ENCODE measurements at regions not wholly inside any gene's neighbourhood (a gene's known extent, or its start where the extent isn't known, plus 50 kb on each side); places are given as distances from the start of the nearest gene placed in this dataset.

DNA sequence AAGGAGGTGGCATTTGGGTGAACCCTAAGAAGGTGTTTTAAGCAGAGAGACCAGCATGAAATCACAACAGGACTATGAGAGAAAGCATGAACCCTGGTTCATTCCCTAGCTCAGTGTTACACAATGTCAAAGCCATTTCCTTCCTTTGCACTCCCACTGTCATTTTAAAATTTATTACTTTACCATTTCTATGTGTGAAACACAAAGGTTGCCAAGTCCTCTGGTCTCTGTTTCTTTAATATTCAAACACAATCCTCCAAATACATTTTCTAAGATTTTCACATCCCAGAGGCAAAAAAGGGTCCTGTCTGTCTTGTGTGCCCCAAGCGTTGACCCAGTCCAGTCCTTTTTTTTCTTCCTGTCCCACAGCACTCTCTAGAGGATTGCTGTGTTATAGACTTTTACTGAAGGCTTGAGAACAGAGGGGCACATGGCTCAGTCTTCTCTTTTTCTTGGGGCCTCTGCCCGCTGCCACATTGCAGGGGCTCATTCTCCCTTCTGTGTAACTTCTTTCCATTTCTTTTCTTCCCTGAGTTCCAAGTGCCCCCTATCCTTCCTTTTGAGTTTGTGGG, 78.6 kb upstream of the SLC28A3 start:
- no peaks in the 10 kb centered on the region for H3K79me2 ChIP-seq (ENCODE audit: insufficient read depth, low read length)
- ATAC-seq (ENCODE audit: insufficient read depth, low read depth) = no peak
- H2AFZ ChIP-seq (ENCODE audit: low read depth, low read length) = no peak overlapping the region
- no peak for TF ChIP-seq EZH2 (IDR thresholded peaks at IDR 0.05; ENCODE audit: borderline replicate concordance, low read depth, low read length, severe bottlenecking)
- no peak for DNase-seq
- H3K9me3 ChIP-seq (ENCODE audit: insufficient read depth, low read length, severe bottlenecking) = peaks cover 5% of the 10 kb centered on the region
- no peaks in the 10 kb centered on the region for H4K20me1 ChIP-seq (ENCODE audit: insufficient read depth, low read length)
- H3K4me3 ChIP-seq (ENCODE audit: low read depth in 1 of 2, low read length in 2 of 2) = no peak overlapping the region
- no peak overlapping the region for H3K27ac ChIP-seq (ENCODE audit: low read length)
- no peaks in the 10 kb centered on the region for H3K27me3 ChIP-seq (ENCODE audit: insufficient read depth, low read length, poor library complexity)
- H3K4me2 ChIP-seq (ENCODE audit: insufficient read depth, low read length) = no peak overlapping the region
- no peak overlapping the region for H3K9ac ChIP-seq (ENCODE audit: low read depth, low read length)
- H3K4me1 ChIP-seq (ENCODE audit: insufficient read depth, low read length) = no peaks in the 10 kb centered on the region
- no peaks in the 10 kb centered on the region for H3K36me3 ChIP-seq (ENCODE audit: insufficient read depth, low read length)

DNA sequence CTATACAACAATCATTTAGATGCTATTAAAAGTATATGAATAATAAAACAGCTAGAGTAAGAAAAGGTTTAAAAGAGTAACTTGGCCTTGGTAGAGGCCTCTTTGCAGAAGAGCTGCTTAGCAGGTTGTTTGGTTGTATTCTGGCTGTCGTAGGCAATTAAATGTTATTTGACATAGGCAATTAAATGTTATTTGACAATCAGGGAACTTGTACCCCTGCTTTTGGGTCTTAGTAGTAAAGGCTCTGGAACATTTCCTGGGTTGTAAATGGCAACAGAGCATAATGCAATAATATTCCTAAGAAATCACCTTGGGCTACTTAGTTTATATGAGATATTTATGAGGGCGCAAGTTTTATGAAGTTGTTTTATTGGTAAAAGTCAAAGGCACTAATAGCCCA, 84.4 kb upstream of the SLC28A3 start:
- no peaks in the 10 kb centered on the region for H4K20me1 ChIP-seq (ENCODE audit: insufficient read depth, low read length)

GRCh38 chr9:84432746-84433145, 92.2 kb upstream of the SLC28A3 start:
- no peak overlapping the region for H3K4me2 ChIP-seq (ENCODE audit: insufficient read depth, low read length)
- no peaks in the 10 kb centered on the region for H4K20me1 ChIP-seq (ENCODE audit: insufficient read depth, low read length)
- H3K79me2 ChIP-seq (ENCODE audit: insufficient read depth, low read length) = no peaks in the 10 kb centered on the region
- no peaks in the 10 kb centered on the region for H3K27me3 ChIP-seq (ENCODE audit: insufficient read depth, low read length, poor library complexity)
- no peaks in the 10 kb centered on the region for H3K4me1 ChIP-seq (ENCODE audit: insufficient read depth, low read length)
- H3K9me3 ChIP-seq (ENCODE audit: insufficient read depth, low read length, severe bottlenecking) = no peaks in the 10 kb centered on the region
- no peak overlapping the region for H3K4me3 ChIP-seq (ENCODE audit: low read depth in 1 of 2, low read length in 2 of 2)
- H2AFZ ChIP-seq (ENCODE audit: low read depth, low read length) = no peak overlapping the region
- no peak overlapping the region for H3K9ac ChIP-seq (ENCODE audit: low read depth, low read length)
- ATAC-seq (ENCODE audit: insufficient read depth, low read depth) (no peak), DNase-seq (no peak)
- no peaks in the 10 kb centered on the region for H3K36me3 ChIP-seq (ENCODE audit: insufficient read depth, low read length)
- no peak for TF ChIP-seq EZH2 (IDR thresholded peaks at IDR 0.05; ENCODE audit: borderline replicate concordance, low read depth, low read length, severe bottlenecking)
- TF ChIP-seq, protein P1, sequence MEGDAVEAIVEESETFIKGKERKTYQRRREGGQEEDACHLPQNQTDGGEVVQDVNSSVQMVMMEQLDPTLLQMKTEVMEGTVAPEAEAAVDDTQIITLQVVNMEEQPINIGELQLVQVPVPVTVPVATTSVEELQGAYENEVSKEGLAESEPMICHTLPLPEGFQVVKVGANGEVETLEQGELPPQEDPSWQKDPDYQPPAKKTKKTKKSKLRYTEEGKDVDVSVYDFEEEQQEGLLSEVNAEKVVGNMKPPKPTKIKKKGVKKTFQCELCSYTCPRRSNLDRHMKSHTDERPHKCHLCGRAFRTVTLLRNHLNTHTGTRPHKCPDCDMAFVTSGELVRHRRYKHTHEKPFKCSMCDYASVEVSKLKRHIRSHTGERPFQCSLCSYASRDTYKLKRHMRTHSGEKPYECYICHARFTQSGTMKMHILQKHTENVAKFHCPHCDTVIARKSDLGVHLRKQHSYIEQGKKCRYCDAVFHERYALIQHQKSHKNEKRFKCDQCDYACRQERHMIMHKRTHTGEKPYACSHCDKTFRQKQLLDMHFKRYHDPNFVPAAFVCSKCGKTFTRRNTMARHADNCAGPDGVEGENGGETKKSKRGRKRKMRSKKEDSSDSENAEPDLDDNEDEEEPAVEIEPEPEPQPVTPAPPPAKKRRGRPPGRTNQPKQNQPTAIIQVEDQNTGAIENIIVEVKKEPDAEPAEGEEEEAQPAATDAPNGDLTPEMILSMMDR (IDR thresholded peaks at IDR 0.05; ENCODE audit: borderline replicate concordance, extremely low read depth, low read length, poor library complexity, severe bottlenecking) = no peak
- no peak overlapping the region for H3K27ac ChIP-seq (ENCODE audit: low read length)

More for the DNA sequence above, 84.4 kb upstream of the SLC28A3 start:
- no peak overlapping the region for H3K27ac ChIP-seq (ENCODE audit: low read length)
- H3K4me3 ChIP-seq (ENCODE audit: low read depth in 1 of 2, low read length in 2 of 2) = no peak overlapping the region
- DNase-seq (no peak), ATAC-seq (ENCODE audit: insufficient read depth, low read depth) (no peak)
- H3K4me1 ChIP-seq (ENCODE audit: insufficient read depth, low read length) = no peaks in the 10 kb centered on the region
- H2AFZ ChIP-seq (ENCODE audit: low read depth, low read length) = no peak overlapping the region
- peaks cover 5% of the 10 kb centered on the region for H3K9me3 ChIP-seq (ENCODE audit: insufficient read depth, low read length, severe bottlenecking)
- H3K79me2 ChIP-seq (ENCODE audit: insufficient read depth, low read length) = no peaks in the 10 kb centered on the region
- TF ChIP-seq, protein P1 (IDR thresholded peaks at IDR 0.05; ENCODE audit: borderline replicate concordance, extremely low read depth, low read length, poor library complexity, severe bottlenecking) = no peak
- TF ChIP-seq EZH2 (IDR thresholded peaks at IDR 0.05; ENCODE audit: borderline replicate concordance, low read depth, low read length, severe bottlenecking) = no peak
- no peak overlapping the region for H3K4me2 ChIP-seq (ENCODE audit: insufficient read depth, low read length)
- no peaks in the 10 kb centered on the region for H3K27me3 ChIP-seq (ENCODE audit: insufficient read depth, low read length, poor library complexity)
- no peak overlapping the region for H3K9ac ChIP-seq (ENCODE audit: low read depth, low read length)
- no peaks in the 10 kb centered on the region for H3K36me3 ChIP-seq (ENCODE audit: insufficient read depth, low read length)

DNA sequence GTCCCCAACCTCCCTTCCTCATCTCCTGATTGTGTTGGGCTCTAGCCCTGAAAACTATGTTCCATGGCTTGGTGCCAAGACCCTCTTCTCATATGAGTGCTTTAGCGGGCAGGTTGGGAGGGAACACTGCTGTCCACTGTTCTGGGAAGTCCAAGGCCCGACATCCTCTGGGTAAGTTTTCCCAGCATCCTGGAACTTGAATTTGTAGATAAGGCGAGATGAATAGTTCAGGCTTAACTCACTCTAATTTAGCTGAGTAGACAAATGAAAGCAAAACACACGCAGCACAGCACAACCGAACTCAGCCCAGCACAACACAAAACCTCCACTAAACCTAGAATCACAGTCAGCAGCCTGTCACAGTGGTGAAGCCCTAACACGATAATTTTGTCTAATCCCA, 95.3 kb upstream of the SLC28A3 start:
- Histone ChIP-seq H3K79me2 (ENCODE audit: insufficient read depth, low read length) (no peaks in the 10 kb centered on the region), H3K4me1 (ENCODE audit: insufficient read depth, low read length) (no peaks in the 10 kb centered on the region), H3K9ac (ENCODE audit: low read depth, low read length) (no peak overlapping the region), H3K27me3 (ENCODE audit: insufficient read depth, low read length, poor library complexity) (no peaks in the 10 kb centered on the region), H4K20me1 (ENCODE audit: insufficient read depth, low read length) (no peaks in the 10 kb centered on the region), H3K27ac (ENCODE audit: low read length) (no peak overlapping the region), H3K36me3 (ENCODE audit: insufficient read depth, low read length) (no peaks in the 10 kb centered on the region), H3K4me2 (ENCODE audit: insufficient read depth, low read length) (no peak overlapping the region), H3K4me3 (ENCODE audit: low read depth in 1 of 2, low read length in 2 of 2) (no peak overlapping the region), H3K9me3 (ENCODE audit: insufficient read depth, low read length, severe bottlenecking) (no peaks in the 10 kb centered on the region), H2AFZ (ENCODE audit: low read depth, low read length) (no peak overlapping the region)
- TF ChIP-seq, protein P1 (IDR thresholded peaks at IDR 0.05; ENCODE audit: borderline replicate concordance, extremely low read depth, low read length, poor library complexity, severe bottlenecking) = no peak
- no peak for TF ChIP-seq EZH2 (IDR thresholded peaks at IDR 0.05; ENCODE audit: borderline replicate concordance, low read depth, low read length, severe bottlenecking)
- no peak for DNase-seq
- no peak for ATAC-seq (ENCODE audit: insufficient read depth, low read depth)
